RPMI8226 (cell line): ENCODE measurements at regions not wholly inside any gene's neighbourhood (a gene's known extent, or its start where the extent isn't known, plus 50 kb on each side); places are given as distances from the start of the nearest gene placed in this dataset.

ENCODE experiments used
- DNase-seq: peaks from one replicate; pipeline ENCODE4 v3.0.0-alpha.2; 2015

GRCh38 chr4:160772668-160773067 is 1391.1 kb downstream of the FSTL5 start:
- DNase-seq = no peak

DNA sequence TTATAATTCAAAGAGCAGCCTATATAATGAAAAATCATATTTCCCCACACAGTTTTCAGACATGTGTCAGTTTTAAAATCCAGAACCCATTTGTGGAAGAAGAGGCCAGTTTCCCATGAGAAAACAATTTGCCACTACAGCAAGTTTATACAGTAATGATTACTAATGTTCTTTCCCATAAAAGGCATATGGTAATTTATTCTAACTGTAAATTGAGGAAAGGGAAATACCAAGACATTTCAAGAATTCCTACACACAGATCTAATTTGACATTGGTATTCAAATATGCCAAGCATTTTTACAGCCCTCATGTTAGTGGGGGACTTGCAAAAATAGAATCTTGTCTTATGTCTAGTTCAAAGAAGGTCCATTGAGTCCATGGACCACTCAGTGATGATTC is 1368.6 kb downstream of the FSTL5 start:
- DNase-seq = no peak

- DNase-seq = no peak
Measured at GRCh38 chr4:160808174-160808573, 1355.6 kb downstream of the FSTL5 start.

- no peak for DNase-seq
Measured at GRCh38 chr4:160809576-160809975, 1354.2 kb downstream of the FSTL5 start.

GRCh38 chr4:160810424-160810823 is 1353.4 kb downstream of the FSTL5 start:
- DNase-seq = no peak

- DNase-seq = no peak
Measured at GRCh38 chr4:160810941-160811340, 1352.9 kb downstream of the FSTL5 start.

DNA sequence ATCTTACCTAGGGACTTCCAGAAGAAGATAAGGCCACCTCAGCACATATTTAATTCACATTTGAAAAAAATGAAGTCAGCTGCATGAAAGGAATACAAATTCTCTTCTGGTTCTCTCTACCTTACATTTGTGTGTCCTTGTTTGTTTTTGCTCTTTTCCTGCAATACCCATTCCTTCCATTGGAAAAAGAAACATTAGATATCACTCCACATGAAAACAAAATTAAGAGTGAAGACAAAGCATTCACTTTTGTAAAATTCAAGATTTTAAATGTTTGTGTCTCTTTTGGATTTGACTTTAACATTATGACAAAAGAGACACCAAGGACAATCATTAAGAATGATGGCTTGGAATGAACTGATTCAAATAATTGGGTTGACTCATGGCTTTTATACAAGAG is 1351.8 kb downstream of the FSTL5 start:
- no peak for DNase-seq

GRCh38 chr4:160814726-160815125 is 1349.1 kb downstream of the FSTL5 start:
- DNase-seq = no peak

DNA sequence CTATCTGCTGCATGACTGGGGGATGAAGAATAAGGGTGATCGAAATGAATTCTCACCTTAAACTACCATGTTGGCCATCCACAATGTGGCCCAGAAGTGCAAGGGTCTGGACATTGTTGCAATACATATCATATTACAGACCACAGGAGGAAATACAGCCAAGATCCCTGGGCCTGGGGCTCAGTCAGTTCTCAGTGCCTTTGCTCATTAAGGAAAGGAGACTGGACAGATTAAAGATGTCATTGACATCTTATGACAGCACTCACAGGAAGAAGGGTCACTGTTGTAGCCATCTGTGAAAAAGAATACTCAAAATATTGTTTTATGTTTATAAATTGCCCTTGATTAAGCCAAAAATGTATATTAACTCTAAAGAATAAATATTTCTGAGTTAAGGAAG is 1345.2 kb downstream of the FSTL5 start:
- DNase-seq = no peak

DNA sequence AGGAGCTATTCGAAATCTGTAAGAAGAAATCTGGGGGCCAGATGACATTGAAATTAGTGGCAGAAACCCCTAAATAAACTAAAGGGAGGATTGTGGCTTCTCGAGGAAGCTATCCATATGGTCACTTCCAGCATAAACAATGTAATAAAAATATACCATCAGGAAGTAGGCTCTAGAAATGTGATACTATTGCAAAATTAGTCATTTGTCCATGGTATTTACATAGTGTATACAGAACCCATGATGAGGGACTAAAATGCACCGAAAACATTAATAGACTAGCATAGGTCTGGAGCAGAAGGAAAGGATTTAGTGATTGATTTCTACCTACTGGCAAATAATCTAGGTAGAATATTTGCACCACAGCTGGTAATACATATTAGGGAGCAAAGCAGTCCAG is 1344.0 kb downstream of the FSTL5 start:
- DNase-seq = no peak

- DNase-seq = no peak
Measured at GRCh38 chr4:160824481-160824880, 1339.3 kb downstream of the FSTL5 start.

DNA sequence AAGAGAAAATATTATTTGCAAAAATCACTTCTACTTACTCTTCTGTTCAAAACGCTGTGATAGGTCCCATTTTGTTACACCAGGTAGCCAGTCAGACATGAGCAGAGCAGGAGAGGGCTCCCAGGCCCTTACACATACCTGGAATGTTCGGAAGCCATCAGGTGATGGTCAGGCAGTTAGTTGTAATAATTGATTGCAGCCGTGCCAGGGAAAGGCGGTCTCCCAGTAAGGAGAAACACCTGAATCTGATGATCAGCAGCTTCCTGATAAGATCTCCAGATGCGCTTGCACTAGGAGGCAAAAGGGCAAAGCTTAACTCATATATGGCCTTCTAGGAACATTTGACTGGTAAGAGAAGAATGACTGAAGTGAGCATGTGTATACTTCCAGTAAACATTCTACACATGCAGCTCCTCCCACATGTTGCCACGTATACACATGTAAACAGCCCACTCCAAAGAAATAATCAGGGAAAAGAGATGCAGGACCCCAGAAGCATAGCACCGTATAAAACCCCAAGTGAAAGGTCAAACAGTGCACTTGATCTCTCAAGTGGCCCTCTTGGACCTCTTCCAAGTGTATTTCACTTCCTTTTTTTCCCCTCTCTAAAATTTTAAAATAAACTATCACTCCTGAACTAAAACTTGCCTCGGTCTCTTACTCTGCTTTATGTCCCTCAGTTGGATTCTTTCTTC is 1338.0 kb downstream of the FSTL5 start:
- DNase-seq = peak; percentile 79

GRCh38 chr4:160826339-160826679 is 1337.5 kb downstream of the FSTL5 start:
- DNase-seq = peak; percentile 56

- no peak for DNase-seq
Measured at GRCh38 chr4:160831165-160831922, 1332.5 kb downstream of the FSTL5 start.

DNA sequence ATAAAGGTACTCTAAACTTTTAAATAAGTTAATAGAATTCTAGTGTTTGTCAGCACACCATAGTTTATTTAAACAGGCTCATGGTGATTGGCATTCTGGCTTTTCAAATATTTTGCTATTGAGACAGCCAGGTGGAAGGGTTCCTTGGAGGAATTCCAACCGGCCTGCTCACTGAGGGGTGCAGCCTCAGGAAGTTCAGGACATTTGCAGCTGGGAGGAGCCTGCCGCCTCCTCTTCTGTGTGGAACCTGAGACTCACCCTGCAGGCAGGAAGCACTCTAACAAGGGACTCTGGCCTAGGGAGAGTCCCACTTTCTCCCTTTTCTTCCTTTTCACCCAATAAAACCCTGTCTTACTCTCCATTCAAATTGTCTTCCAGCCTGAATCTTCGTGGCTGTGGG is 1328.0 kb downstream of the FSTL5 start:
- DNase-seq = no peak

DNA sequence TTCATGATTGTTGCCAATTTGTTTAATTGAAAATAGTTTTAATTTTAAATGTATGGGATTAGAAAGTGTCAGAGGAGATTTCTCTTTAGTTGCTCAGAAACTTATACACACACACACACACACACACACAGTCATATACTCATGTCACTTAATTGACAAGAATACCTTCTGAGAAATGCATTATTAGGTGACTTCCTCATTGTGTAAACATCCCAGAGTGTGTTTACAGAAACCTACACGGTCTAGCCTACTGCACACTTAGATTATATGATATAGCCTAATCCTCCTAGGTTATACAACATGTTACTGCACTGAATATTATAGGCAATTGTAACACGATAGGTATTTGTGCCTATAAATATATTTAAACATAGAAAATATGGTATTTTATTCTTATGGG is 1327.4 kb downstream of the FSTL5 start:
- no peak for DNase-seq

DNA sequence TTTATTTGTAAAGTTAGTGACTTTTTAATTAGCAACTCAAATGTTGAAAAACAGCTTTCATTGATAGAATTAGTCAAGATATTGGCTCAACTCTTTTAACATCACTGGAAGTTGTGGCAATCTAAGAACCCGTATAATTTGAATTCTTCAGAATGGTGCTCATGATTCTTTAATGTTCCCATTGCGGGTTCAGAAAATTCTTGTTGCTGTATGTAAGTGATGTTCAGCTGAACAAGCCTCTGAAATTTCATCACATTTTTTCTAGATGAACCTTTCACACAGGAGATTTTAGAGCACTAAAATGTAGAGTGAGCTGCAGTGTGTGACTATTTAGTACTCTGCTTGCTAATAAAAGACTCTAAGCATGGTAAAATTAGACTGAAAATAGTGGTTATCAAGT is 1317.7 kb downstream of the FSTL5 start:
- DNase-seq = no peak

GRCh38 chr4:160847228-160847627 is 1316.6 kb downstream of the FSTL5 start:
- no peak for DNase-seq

GRCh38 chr4:160848489-160848888 is 1315.3 kb downstream of the FSTL5 start:
- DNase-seq = no peak

DNA sequence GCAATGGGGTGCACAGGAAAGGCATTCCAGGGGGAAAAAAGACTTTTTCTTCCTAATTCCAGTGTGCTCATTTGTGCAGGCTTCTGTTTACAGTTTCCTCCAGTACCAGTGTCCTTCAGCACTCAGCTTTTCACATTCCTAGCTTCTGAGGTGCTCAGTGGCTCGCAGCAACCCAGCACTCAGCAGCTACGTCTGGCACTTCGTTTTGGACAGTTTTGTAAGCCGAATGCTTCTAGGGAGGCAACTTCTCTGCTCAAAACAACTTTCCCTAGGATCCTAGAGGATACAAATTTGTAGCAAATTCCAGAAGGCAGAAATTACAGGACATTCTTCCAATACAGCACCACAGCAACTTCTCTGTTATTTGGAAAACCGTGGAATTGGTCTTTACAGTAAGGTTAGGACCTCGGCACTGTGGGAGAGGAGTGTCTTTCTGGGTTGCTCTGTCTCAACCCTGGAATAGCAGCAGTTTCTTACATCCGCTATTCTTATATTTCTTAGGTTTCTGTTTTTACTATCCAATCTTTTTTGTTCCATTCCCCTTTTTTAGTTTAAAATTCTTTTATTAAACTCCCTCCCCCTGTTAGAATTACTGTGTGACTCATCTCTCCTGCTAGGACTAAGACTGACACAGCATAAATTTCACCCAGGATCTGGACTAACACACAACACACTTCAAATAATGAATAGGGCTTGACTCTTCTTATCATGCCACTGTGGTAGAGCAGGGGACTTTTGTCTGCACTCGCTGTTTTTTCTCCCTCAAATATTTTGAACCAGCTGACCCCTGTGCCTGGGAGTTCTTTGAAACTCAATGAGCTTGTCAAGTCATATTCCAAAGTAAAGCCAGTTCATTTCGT is 1314.7 kb downstream of the FSTL5 start:
- DNase-seq = no peak

DNA sequence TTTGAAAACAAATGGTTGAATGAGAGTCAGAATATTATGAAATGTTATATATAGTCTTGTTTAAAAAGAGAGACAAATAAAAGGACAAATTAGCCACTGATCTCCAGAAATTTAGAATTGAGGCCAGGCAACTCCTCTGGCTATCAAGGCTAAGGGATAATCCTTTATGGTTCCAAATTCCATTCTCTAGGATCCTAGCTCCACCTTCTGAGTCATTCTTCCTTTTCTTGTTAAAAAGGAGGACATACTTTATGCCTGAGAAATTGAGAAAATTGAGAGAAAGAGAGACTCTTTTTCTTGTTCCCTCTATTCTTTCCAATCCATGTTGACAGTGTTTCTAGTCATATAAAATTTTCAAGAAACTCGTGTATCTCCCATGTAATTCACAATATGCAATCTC is 1299.5 kb downstream of the FSTL5 start:
- no peak for DNase-seq

GRCh38 chr4:160869899-160870298 is 1293.9 kb downstream of the FSTL5 start:
- no peak for DNase-seq

DNA sequence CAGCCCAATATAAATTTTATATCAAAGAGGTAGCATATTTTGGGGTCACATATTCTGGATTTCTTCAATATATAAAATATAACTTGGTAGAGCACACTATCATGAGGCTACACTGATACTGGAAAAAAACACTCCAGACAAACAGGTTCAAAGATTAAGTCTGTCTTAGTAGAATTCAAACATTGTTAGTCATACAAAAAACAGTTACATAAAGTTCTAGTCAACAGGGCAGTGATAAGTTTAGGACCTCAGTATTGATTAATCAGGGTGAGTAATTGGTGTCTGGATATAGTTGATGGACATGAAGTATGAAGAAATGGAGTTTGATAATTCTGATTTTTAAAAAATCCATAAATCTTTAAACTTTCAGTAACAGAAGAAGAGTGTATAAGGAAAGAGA is 1291.3 kb downstream of the FSTL5 start:
- no peak for DNase-seq
